ENCODE measurements at regions not wholly inside any gene's neighbourhood (a gene's known extent, or its start where the extent isn't known, plus 50 kb on each side); places are given as distances from the start of the nearest gene placed in this dataset.

DNA sequence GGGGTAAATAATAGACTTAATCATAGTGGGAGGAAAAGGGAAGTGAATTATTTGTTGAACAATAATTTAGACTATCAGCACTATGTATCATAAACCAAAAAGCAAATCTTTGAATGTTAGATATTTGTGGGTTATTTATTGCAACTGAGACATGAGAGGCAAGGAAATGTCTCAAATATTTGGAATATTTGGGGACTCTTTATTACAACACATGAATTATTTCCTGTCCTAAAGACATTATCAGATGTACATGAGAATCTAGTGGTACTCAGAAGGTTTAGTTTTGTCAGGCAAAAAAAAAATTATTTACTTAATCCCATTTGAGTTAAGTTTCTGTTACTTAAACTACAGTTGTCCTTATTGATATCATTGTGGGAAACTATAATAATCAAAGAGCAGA is 91.1 kb downstream of the TLR4 start:
- TF ChIP-seq NFE2L1 (CRISPR knock-in tag; IDR thresholded peaks at IDR 0.05): no peak
- TF ChIP-seq, protein P1, sequence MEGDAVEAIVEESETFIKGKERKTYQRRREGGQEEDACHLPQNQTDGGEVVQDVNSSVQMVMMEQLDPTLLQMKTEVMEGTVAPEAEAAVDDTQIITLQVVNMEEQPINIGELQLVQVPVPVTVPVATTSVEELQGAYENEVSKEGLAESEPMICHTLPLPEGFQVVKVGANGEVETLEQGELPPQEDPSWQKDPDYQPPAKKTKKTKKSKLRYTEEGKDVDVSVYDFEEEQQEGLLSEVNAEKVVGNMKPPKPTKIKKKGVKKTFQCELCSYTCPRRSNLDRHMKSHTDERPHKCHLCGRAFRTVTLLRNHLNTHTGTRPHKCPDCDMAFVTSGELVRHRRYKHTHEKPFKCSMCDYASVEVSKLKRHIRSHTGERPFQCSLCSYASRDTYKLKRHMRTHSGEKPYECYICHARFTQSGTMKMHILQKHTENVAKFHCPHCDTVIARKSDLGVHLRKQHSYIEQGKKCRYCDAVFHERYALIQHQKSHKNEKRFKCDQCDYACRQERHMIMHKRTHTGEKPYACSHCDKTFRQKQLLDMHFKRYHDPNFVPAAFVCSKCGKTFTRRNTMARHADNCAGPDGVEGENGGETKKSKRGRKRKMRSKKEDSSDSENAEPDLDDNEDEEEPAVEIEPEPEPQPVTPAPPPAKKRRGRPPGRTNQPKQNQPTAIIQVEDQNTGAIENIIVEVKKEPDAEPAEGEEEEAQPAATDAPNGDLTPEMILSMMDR (IDR thresholded peaks at IDR 0.05): no peak
- TF ChIP-seq SMAD3 (CRISPR knock-in tag; IDR thresholded peaks at IDR 0.05; ENCODE audit: borderline replicate concordance): no peak
- no peak for TF ChIP-seq ZNF263 (CRISPR knock-in tag; IDR thresholded peaks at IDR 0.05; ENCODE audit: low read depth)
- no peak for TF ChIP-seq ZNF317 (CRISPR knock-in tag; IDR thresholded peaks at IDR 0.05; ENCODE audit: borderline replicate concordance, low read depth)
- TF ChIP-seq, protein P2, sequence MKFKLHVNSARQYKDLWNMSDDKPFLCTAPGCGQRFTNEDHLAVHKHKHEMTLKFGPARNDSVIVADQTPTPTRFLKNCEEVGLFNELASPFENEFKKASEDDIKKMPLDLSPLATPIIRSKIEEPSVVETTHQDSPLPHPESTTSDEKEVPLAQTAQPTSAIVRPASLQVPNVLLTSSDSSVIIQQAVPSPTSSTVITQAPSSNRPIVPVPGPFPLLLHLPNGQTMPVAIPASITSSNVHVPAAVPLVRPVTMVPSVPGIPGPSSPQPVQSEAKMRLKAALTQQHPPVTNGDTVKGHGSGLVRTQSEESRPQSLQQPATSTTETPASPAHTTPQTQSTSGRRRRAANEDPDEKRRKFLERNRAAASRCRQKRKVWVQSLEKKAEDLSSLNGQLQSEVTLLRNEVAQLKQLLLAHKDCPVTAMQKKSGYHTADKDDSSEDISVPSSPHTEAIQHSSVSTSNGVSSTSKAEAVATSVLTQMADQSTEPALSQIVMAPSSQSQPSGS (CRISPR knock-in tag; IDR thresholded peaks at IDR 0.05; ENCODE audit: borderline replicate concordance, low read depth): no peak
- TF ChIP-seq ZNF512 (CRISPR knock-in tag; IDR thresholded peaks at IDR 0.05; ENCODE audit: borderline replicate concordance): no peak
- no peak for TF ChIP-seq ESRRA (CRISPR knock-in tag; IDR thresholded peaks at IDR 0.05; ENCODE audit: borderline replicate concordance)
- TF ChIP-seq, protein P3, sequence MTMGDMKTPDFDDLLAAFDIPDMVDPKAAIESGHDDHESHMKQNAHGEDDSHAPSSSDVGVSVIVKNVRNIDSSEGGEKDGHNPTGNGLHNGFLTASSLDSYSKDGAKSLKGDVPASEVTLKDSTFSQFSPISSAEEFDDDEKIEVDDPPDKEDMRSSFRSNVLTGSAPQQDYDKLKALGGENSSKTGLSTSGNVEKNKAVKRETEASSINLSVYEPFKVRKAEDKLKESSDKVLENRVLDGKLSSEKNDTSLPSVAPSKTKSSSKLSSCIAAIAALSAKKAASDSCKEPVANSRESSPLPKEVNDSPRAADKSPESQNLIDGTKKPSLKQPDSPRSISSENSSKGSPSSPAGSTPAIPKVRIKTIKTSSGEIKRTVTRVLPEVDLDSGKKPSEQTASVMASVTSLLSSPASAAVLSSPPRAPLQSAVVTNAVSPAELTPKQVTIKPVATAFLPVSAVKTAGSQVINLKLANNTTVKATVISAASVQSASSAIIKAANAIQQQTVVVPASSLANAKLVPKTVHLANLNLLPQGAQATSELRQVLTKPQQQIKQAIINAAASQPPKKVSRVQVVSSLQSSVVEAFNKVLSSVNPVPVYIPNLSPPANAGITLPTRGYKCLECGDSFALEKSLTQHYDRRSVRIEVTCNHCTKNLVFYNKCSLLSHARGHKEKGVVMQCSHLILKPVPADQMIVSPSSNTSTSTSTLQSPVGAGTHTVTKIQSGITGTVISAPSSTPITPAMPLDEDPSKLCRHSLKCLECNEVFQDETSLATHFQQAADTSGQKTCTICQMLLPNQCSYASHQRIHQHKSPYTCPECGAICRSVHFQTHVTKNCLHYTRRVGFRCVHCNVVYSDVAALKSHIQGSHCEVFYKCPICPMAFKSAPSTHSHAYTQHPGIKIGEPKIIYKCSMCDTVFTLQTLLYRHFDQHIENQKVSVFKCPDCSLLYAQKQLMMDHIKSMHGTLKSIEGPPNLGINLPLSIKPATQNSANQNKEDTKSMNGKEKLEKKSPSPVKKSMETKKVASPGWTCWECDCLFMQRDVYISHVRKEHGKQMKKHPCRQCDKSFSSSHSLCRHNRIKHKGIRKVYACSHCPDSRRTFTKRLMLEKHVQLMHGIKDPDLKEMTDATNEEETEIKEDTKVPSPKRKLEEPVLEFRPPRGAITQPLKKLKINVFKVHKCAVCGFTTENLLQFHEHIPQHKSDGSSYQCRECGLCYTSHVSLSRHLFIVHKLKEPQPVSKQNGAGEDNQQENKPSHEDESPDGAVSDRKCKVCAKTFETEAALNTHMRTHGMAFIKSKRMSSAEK (CRISPR knock-in tag; IDR thresholded peaks at IDR 0.05; ENCODE audit: borderline replicate concordance): no peak

All from WTC11 (cell line).